H1 (cell line): ENCODE measurements at regions not wholly inside any gene's neighbourhood (a gene's known extent, or its start where the extent isn't known, plus 50 kb on each side); places are given as distances from the start of the nearest gene placed in this dataset.

Experiments
- CTCF ChIA-PET: fragments of 300-600 bp; sonication (Branson Sonifier 250); formaldehyde crosslinking; loops from one replicate; lab custom pipeline; 2021; ENCODE audit not compliant: partially characterized antibody; lab: Charles Lee
- POLR2A ChIA-PET: fragments of 300-600 bp; sonication (Branson Sonifier 250); formaldehyde crosslinking; loops from one replicate; lab custom pipeline; 2021; ENCODE audit warnings: inconsistent platforms; ENCODE audit not compliant: partially characterized antibody; lab: Charles Lee
- DNase-seq, 2 experiments: peaks; one replicate each; pipeline versions ENCODE4 v3.0.0 to v3.0.0-alpha.2; 2010 to 2022; ENCODE audit warnings: low spot score in 2 of 2, low read depth in 1 of 2, mixed read lengths in 1 of 2
- FAIRE-seq: peaks from 2 replicates; lab custom pipeline; 2011; peaks lifted over from hg19 to GRCh38; lab: Jason Lieb, UNC
- H2AFZ ChIP-seq: 2 replicates; pipeline ENCODE4 v1.8.1; 2012; ENCODE audit warnings: low read length, inconsistent platforms
- H2AK5ac ChIP-seq: 2 replicates; pipeline ENCODE4 v1.6.1; 2013; ENCODE audit warnings: low read depth, low read length
- H2BK120ac ChIP-seq: replicated peaks from 2 replicates; pipeline ENCODE3; 2013; ENCODE audit warnings: low read depth, low read length, inconsistent platforms
- H2BK12ac ChIP-seq: 2 replicates; pipeline ENCODE4 v1.6.1; 2013; ENCODE audit warnings: low read depth, low read length
- H2BK15ac ChIP-seq: 2 replicates; pipeline ENCODE4 v1.6.1; 2013; ENCODE audit warnings: low read length
- H2BK20ac ChIP-seq: 2 replicates; pipeline ENCODE4 v1.6.1; 2013; ENCODE audit warnings: low read length
- H2BK5ac ChIP-seq: 2 replicates; pipeline ENCODE4 v1.6.1; 2013; ENCODE audit warnings: low read depth, low read length
- H3K14ac ChIP-seq: 2 replicates; pipeline ENCODE4 v1.6.1; 2013; ENCODE audit warnings: inconsistent platforms; ENCODE audit not compliant: insufficient read length
- H3K18ac ChIP-seq: 2 replicates; pipeline ENCODE4 v1.6.1; 2013; ENCODE audit warnings: low read length; ENCODE audit errors: extremely low read depth
- H3K23ac ChIP-seq: 2 replicates; pipeline ENCODE4 v1.6.1; 2013; ENCODE audit warnings: inconsistent platforms; ENCODE audit not compliant: insufficient read length
- H3K23me2 ChIP-seq: 2 replicates; pipeline ENCODE4 v1.6.1; 2013; ENCODE audit warnings: low read depth, low read length
- H3K27ac ChIP-seq: 2 replicates; pipeline ENCODE4 v1.6.1; 2011; ENCODE audit warnings: low read depth, low read length, inconsistent platforms
- H3K27me3 ChIP-seq, 4 experiments: replicated peaks in 1 of 4; 1 replicate in 1 of 4; 2 replicates in 3 of 4; pipeline versions ENCODE4 v1.6.1 to v1.8.1; 2011 to 2013; ENCODE audit warnings: low read length in 3 of 4, mild to moderate bottlenecking in 3 of 4, inconsistent platforms in 2 of 4, mixed read lengths in 2 of 4, moderate library complexity in 1 of 4; ENCODE audit not compliant: control insufficient read depth in 3 of 4, insufficient read depth in 3 of 4; ENCODE audit errors: extremely low read depth in 1 of 4
- H3K36me3 ChIP-seq, 4 experiments: 2 replicates each; pipeline versions ENCODE4 v1.6.1 to v1.8.1; 2011 to 2013; ENCODE audit warnings: mild to moderate bottlenecking in 4 of 4, low read length in 3 of 4, moderate library complexity in 2 of 4, control low read depth in 1 of 4, inconsistent platforms in 1 of 4; ENCODE audit not compliant: insufficient read depth in 4 of 4, control insufficient read depth in 2 of 4
- H3K4ac ChIP-seq: replicated peaks from 2 replicates; pipeline ENCODE3; 2013; ENCODE audit warnings: low read length, low read depth, mixed read lengths, inconsistent platforms; ENCODE audit not compliant: insufficient read length
- H3K4me1 ChIP-seq, 4 experiments: replicated peaks in 1 of 4; 1 replicate in 1 of 4; 2 replicates in 3 of 4; pipeline versions ENCODE4 v1.6.1 to v1.8.1; 2011 to 2013; ENCODE audit warnings: low read length in 3 of 4, inconsistent platforms in 2 of 4, mixed read lengths in 1 of 4; ENCODE audit not compliant: insufficient read depth in 4 of 4, control insufficient read depth in 3 of 4
- H3K4me2 ChIP-seq, 2 experiments: 2 replicates each; pipeline versions ENCODE4 v1.6.1 to v1.8.1; 2011 to 2013; ENCODE audit warnings: low read depth in 2 of 2, low read length in 2 of 2, control low read depth in 1 of 2, inconsistent platforms in 1 of 2, mild to moderate bottlenecking in 1 of 2; ENCODE audit not compliant: insufficient read depth in 1 of 2
- H3K4me3 ChIP-seq, 4 experiments: fragments of 200-600, 300-600 bp in 1 of 4; sonication (generic), shearing (Covaris generic), sonication (Bioruptor Twin) in 1 of 4; 2 replicates each; pipeline versions ENCODE4 v1.5.1 to v1.8.1; 2011 to 2016; ENCODE audit warnings: low read length in 4 of 4, low read depth in 3 of 4, control low read depth in 2 of 4, inconsistent platforms in 2 of 4, mild to moderate bottlenecking in 2 of 4, mixed read lengths in 1 of 4, moderate library complexity in 1 of 4; ENCODE audit not compliant: insufficient read depth in 2 of 4; ENCODE audit errors: extremely low read depth in 1 of 4
- H3K56ac ChIP-seq: replicated peaks from 2 replicates; pipeline ENCODE3; 2013; ENCODE audit warnings: low read depth, mild to moderate bottlenecking, mixed read lengths, low read length, inconsistent platforms; ENCODE audit not compliant: insufficient read length
- H3K79me1 ChIP-seq: 2 replicates; pipeline ENCODE4 v1.6.1; 2013; ENCODE audit warnings: low read depth, low read length, control low read depth
- H3K79me2 ChIP-seq, 2 experiments: 2 replicates each; pipeline versions ENCODE4 v1.6.1 to v1.8.1; 2012 to 2013; ENCODE audit warnings: low read length in 2 of 2, mild to moderate bottlenecking in 2 of 2, inconsistent platforms in 1 of 2; ENCODE audit not compliant: insufficient read depth in 2 of 2, control insufficient read depth in 1 of 2
- H3K9ac ChIP-seq, 4 experiments: replicated peaks in 1 of 4; 1 replicate in 1 of 4; 2 replicates in 3 of 4; pipeline versions ENCODE4 v1.6.1 to v1.8.1; 2011 to 2013; ENCODE audit warnings: low read depth in 3 of 4, low read length in 3 of 4, control low read depth in 2 of 4, mild to moderate bottlenecking in 2 of 4, moderate library complexity in 2 of 4, inconsistent platforms in 1 of 4; ENCODE audit errors: extremely low read depth in 1 of 4
- H3K9me3 ChIP-seq, 2 experiments: 2 replicates each; pipeline versions ENCODE4 v1.6.1 to v1.8.1; 2012 to 2013; ENCODE audit warnings: mild to moderate bottlenecking in 2 of 2, moderate library complexity in 2 of 2, control low read depth in 1 of 2, inconsistent platforms in 1 of 2, low read depth in 1 of 2, low read length in 1 of 2, mixed read lengths in 1 of 2; ENCODE audit not compliant: insufficient read depth in 2 of 2
- H4K20me1 ChIP-seq, 2 experiments: replicated peaks in 1 of 2; 2 replicates each; pipeline versions ENCODE3 to v1.8.1; 2011 to 2013; ENCODE audit warnings: inconsistent platforms in 2 of 2, low read length in 2 of 2, mild to moderate bottlenecking in 1 of 2; ENCODE audit not compliant: insufficient read depth in 2 of 2, control insufficient read depth in 1 of 2
- H4K5ac ChIP-seq: 2 replicates; pipeline ENCODE4 v1.6.1; 2013; ENCODE audit warnings: low read length, low read depth, mixed read lengths, inconsistent platforms; ENCODE audit not compliant: insufficient read length
- H4K8ac ChIP-seq: 2 replicates; pipeline ENCODE4 v1.8.0; 2013; ENCODE audit warnings: mild to moderate bottlenecking, moderate library complexity, low read length, inconsistent platforms; ENCODE audit not compliant: insufficient read depth; ENCODE audit errors: extremely low read depth
- H4K91ac ChIP-seq: replicated peaks from 2 replicates; pipeline ENCODE3; 2013; ENCODE audit warnings: low read length, mixed read lengths, inconsistent platforms; ENCODE audit not compliant: insufficient read length
- ATF3 ChIP-seq: IDR thresholded peaks from 2 replicates; pipeline ENCODE4 v1.6.1; 2011; ENCODE audit warnings: low read depth, mild to moderate bottlenecking, low read length; ENCODE audit not compliant: insufficient read depth
- CEBPB ChIP-seq: IDR thresholded peaks from 2 replicates; pipeline ENCODE4 v1.6.1; 2012; ENCODE audit warnings: low read depth, low read length
- CHD2 ChIP-seq: IDR thresholded peaks from 2 replicates; pipeline ENCODE4 v1.6.1; 2012; ENCODE audit warnings: low read length, improper control_type of control experiment
- EGR1 ChIP-seq: IDR thresholded peaks from 2 replicates; pipeline ENCODE4 v1.6.1; 2011; ENCODE audit warnings: low read depth, low read length, borderline replicate concordance
- HDAC2 ChIP-seq, 2 experiments: fragments of 300-600 bp in 1 of 2; sonication (generic) in 1 of 2; IDR thresholded peaks; 2 replicates each; pipeline ENCODE4 v1.6.1; 2011 to 2012; ENCODE audit warnings: low read depth in 2 of 2, low read length in 2 of 2, mild to moderate bottlenecking in 2 of 2, moderate library complexity in 2 of 2, borderline replicate concordance in 1 of 2, inconsistent platforms in 1 of 2
- HDAC6 ChIP-seq: IDR thresholded peaks from one replicate; pipeline ENCODE4 v1.7.1; 2012; ENCODE audit warnings: low read depth, mild to moderate bottlenecking, inconsistent platforms, low read length, moderate library complexity
- NANOG ChIP-seq: IDR thresholded peaks from 2 replicates; pipeline ENCODE4 v1.6.1; 2011; ENCODE audit warnings: low read length, low read depth, mild to moderate bottlenecking, inconsistent platforms; ENCODE audit not compliant: insufficient read depth, poor library complexity, severe bottlenecking
- NRF1 ChIP-seq: IDR thresholded peaks from 2 replicates; pipeline ENCODE4 v1.6.1; 2011; ENCODE audit warnings: mild to moderate bottlenecking, low read depth, low read length, improper control_type of control experiment
- SP1 ChIP-seq: IDR thresholded peaks from 2 replicates; pipeline ENCODE4 v1.6.1; 2011; ENCODE audit warnings: low read depth, low read length
- WGBS, 2 experiments: shearing (Covaris generic) in 1 of 2; methylation state at CpG; one replicate each; pipeline versions ENCODE4 v1.1.6 to v1.1.7; 2013 to 2015; ENCODE audit warnings: low lambda C conversion rate in 2 of 2, mixed read lengths in 2 of 2, inconsistent platforms in 1 of 2, low coverage in 1 of 2, missing lambda C conversion rate in 1 of 2; ENCODE audit not compliant: insufficient replicate concordance in 2 of 2, insufficient coverage in 1 of 2, insufficient read length in 1 of 2; ENCODE audit errors: extremely low coverage in 1 of 2, missing lambda C conversion rate in 1 of 2; 5-methylcytosine and 5-hydroxymethylcytosine counted together

- no peak overlapping the region for H4K5ac ChIP-seq
- H4K91ac ChIP-seq: no peak overlapping the region
- H3K79me2 ChIP-seq: no peaks in the 10 kb centered on the region
- no peaks in the 10 kb centered on the region for H3K27me3 ChIP-seq
- no peak overlapping the region for H3K27ac ChIP-seq
- no peak overlapping the region for H2BK120ac ChIP-seq
- 95% methylated on average over 3 of the region's 3 CpGs; no CpG with 5 or more reads in 1 of the 2 experiments for WGBS, 2 experiments
- no peaks in the 10 kb centered on the region for H3K23me2 ChIP-seq
- H3K9ac ChIP-seq: no peak overlapping the region
- H3K18ac ChIP-seq: no peak overlapping the region
- no peak overlapping the region for H2AK5ac ChIP-seq
- H2BK15ac ChIP-seq: no peak overlapping the region
- H3K56ac ChIP-seq: no peak overlapping the region
- no peak overlapping the region for H2BK5ac ChIP-seq
- CTCF ChIA-PET: interaction anchor here (0.6 to 1.0 kb wide), 2 partner anchors 23 to 33 kb away, joined by 3 read pairs; no protein-coding TSS in a partner anchor
- H2AFZ ChIP-seq: peak overlapping the region; percentile 77; the same call in 1 of the 2 replicates
- FAIRE-seq (no peak), DNase-seq (no peak)
- H2BK12ac ChIP-seq: no peak overlapping the region
- no peaks in the 10 kb centered on the region for H3K36me3 ChIP-seq
- H3K4ac ChIP-seq: no peak overlapping the region
- no peaks in the 10 kb centered on the region for H3K79me1 ChIP-seq
- H3K23ac ChIP-seq: no peak overlapping the region
- H3K14ac ChIP-seq: no peak overlapping the region
- no peak overlapping the region for H2BK20ac ChIP-seq
- H3K4me2 ChIP-seq: no peak overlapping the region
- H3K9me3 ChIP-seq: no peaks in the 10 kb centered on the region
- H4K20me1 ChIP-seq: no peaks in the 10 kb centered on the region
- H4K8ac ChIP-seq: no peak overlapping the region
- peaks cover 2 to 7% (median 4%) of the 10 kb centered on the region in 4 experiments; a peak in 4 of 7 replicates for H3K4me1 ChIP-seq
- no peak for TF ChIP-seq ATF3
- TF ChIP-seq HDAC2 (IDR thresholded peaks at IDR 0.05; ENCODE audit: borderline replicate concordance in 1 of 2, low read depth in 2 of 2, low read length in 2 of 2): no peak
- no peak for TF ChIP-seq SP1
- TF ChIP-seq EGR1: no peak
- TF ChIP-seq HDAC6: no peak
- TF ChIP-seq NRF1: no peak
- TF ChIP-seq NANOG: no peak
- TF ChIP-seq CHD2: no peak
- no peak for TF ChIP-seq CEBPB
- H3K4me3 ChIP-seq: no peak overlapping the region
- POLR2A ChIA-PET: no interaction called here
These were observed 60.8 kb downstream of the PDE6H start for GRCh38 chr12:15033641-15034040.
